OCI-LY3 (cell line): ENCODE measurements at regions not wholly inside any gene's neighbourhood (a gene's known extent, or its start where the extent isn't known, plus 50 kb on each side); places are given as distances from the start of the nearest gene placed in this dataset.

ENCODE experiments used
- H2AFZ ChIP-seq: fragments of 200-600, 300-600 bp; shearing (Covaris generic); 2 replicates; pipeline ENCODE4 v1.6.0; 2014; ENCODE audit warnings: antibody characterized with exemption, low read depth, low read length
- H3K27ac ChIP-seq: fragments of 200-600, 300-600 bp; sonication (generic); 2 replicates; pipeline ENCODE4 v1.5.1; 2014; ENCODE audit warnings: mild to moderate bottlenecking, low read length, moderate library complexity, mixed read lengths
- H3K27me3 ChIP-seq: fragments of 200-600, 300-600 bp; sonication (generic); 2 replicates; pipeline ENCODE4 v1.6.1; 2014; ENCODE audit warnings: low read depth, low read length, mixed read lengths
- H3K36me3 ChIP-seq: fragments of 200-600, 300-600 bp; sonication (generic); replicated peaks from 2 replicates; pipeline ENCODE3; 2014; ENCODE audit warnings: low read depth, low read length, mixed read lengths
- H3K4me1 ChIP-seq: fragments of 300-600, 200-600 bp; sonication (generic); 2 replicates; pipeline ENCODE4 v1.6.1; 2014; ENCODE audit warnings: low read length, mixed read lengths
- H3K4me2 ChIP-seq: fragments of 200-600, 300-600 bp; sonication (generic); 2 replicates; pipeline ENCODE4 v1.6.1; 2014; ENCODE audit warnings: low read length, mixed read lengths
- H3K4me3 ChIP-seq: fragments of 300-600, 200-600 bp; sonication (generic); 2 replicates; pipeline ENCODE4 v1.5.1; 2014; ENCODE audit warnings: antibody characterized with exemption, mild to moderate bottlenecking, low read length, moderate library complexity
- H3K79me2 ChIP-seq: fragments of 300-600, 200-600 bp; shearing (Covaris generic); 2 replicates; pipeline ENCODE4 v1.6.1; 2014; ENCODE audit warnings: mild to moderate bottlenecking, low read length, mixed read lengths
- H3K9ac ChIP-seq: fragments of 300-600, 200-600 bp; shearing (Covaris generic); 2 replicates; pipeline ENCODE4 v1.6.0; 2014; ENCODE audit warnings: mild to moderate bottlenecking, low read length, moderate library complexity
- H3K9me3 ChIP-seq: fragments of 200-600, 300-600 bp; shearing (Covaris generic); 2 replicates; pipeline ENCODE4 v1.6.1; 2014; ENCODE audit warnings: low read length, mixed read lengths; ENCODE audit not compliant: insufficient read depth
- H4K20me1 ChIP-seq: fragments of 200-600, 300-600 bp; sonication (generic); 2 replicates; pipeline ENCODE4 v1.6.1; 2016; ENCODE audit warnings: low read length, mixed read lengths; ENCODE audit not compliant: insufficient read depth
- CTCF ChIP-seq: fragments of 200-600, 300-600 bp; sonication (generic); IDR thresholded peaks from 2 replicates; pipeline ENCODE4 v1.5.1; 2014; ENCODE audit warnings: antibody characterized with exemption, low read length, low read depth
- EZH2phosphoT487 ChIP-seq: fragments of 200-600 bp; shearing (Covaris generic); IDR thresholded peaks from 2 replicates; pipeline ENCODE4 v1.6.1; 2018; ENCODE audit warnings: antibody characterized with exemption, mixed run types, low read depth

GRCh38 chr1:5308249-5308648 lies 653.8 kb downstream of the AJAP1 start:
- no peak for TF ChIP-seq CTCF
- TF ChIP-seq EZH2phosphoT487, result no peak
- Histone ChIP-seq H3K27ac (no peak overlapping the region), H3K27me3 (no peaks in the 10 kb centered on the region), H3K79me2 (no peaks in the 10 kb centered on the region), H3K36me3 (no peaks in the 10 kb centered on the region), H3K9me3 (no peaks in the 10 kb centered on the region), H3K4me1 (no peaks in the 10 kb centered on the region), H2AFZ (no peak overlapping the region), H4K20me1 (no peaks in the 10 kb centered on the region), H3K4me3 (no peak overlapping the region), H3K9ac (no peak overlapping the region), H3K4me2 (no peak overlapping the region)

- Histone ChIP-seq H3K9me3 (no peaks in the 10 kb centered on the region), H3K36me3 (no peaks in the 10 kb centered on the region), H2AFZ (no peak overlapping the region), H3K27me3 (no peaks in the 10 kb centered on the region), H3K4me2 (no peak overlapping the region), H3K9ac (no peak overlapping the region), H3K27ac (no peak overlapping the region), H3K4me1 (no peaks in the 10 kb centered on the region), H3K4me3 (no peak overlapping the region), H3K79me2 (no peaks in the 10 kb centered on the region), H4K20me1 (no peaks in the 10 kb centered on the region)
- no peak for TF ChIP-seq EZH2phosphoT487
- no peak for TF ChIP-seq CTCF
Measured at GRCh38 chr1:5304702-5305101, 650.3 kb downstream of the AJAP1 start.

- H2AFZ ChIP-seq, result no peak overlapping the region
- H3K27ac ChIP-seq, result no peak overlapping the region
- no peaks in the 10 kb centered on the region for H3K79me2 ChIP-seq
- no peaks in the 10 kb centered on the region for H4K20me1 ChIP-seq
- no peaks in the 10 kb centered on the region for H3K9me3 ChIP-seq
- no peaks in the 10 kb centered on the region for H3K4me1 ChIP-seq
- no peak overlapping the region for H3K4me2 ChIP-seq
- no peak overlapping the region for H3K4me3 ChIP-seq
- H3K9ac ChIP-seq, result no peak overlapping the region
- no peaks in the 10 kb centered on the region for H3K36me3 ChIP-seq
- H3K27me3 ChIP-seq, result no peaks in the 10 kb centered on the region
- TF ChIP-seq CTCF, result no peak
- TF ChIP-seq EZH2phosphoT487, result no peak
Measured at GRCh38 chr1:5298376-5298775, 644.0 kb downstream of the AJAP1 start.

- no peaks in the 10 kb centered on the region for H3K79me2 ChIP-seq
- no peaks in the 10 kb centered on the region for H4K20me1 ChIP-seq
- H3K27ac ChIP-seq, result no peak overlapping the region
- no peak overlapping the region for H3K4me3 ChIP-seq
- H3K9ac ChIP-seq, result no peak overlapping the region
- H2AFZ ChIP-seq, result no peak overlapping the region
- H3K4me2 ChIP-seq, result no peak overlapping the region
- H3K4me1 ChIP-seq, result no peaks in the 10 kb centered on the region
- H3K36me3 ChIP-seq, result no peaks in the 10 kb centered on the region
- H3K27me3 ChIP-seq, result no peaks in the 10 kb centered on the region
- no peak for TF ChIP-seq EZH2phosphoT487
- no peak for TF ChIP-seq CTCF
- no peaks in the 10 kb centered on the region for H3K9me3 ChIP-seq
Measured at GRCh38 chr1:5297886-5298239, 643.5 kb downstream of the AJAP1 start.
